ENCODE measurements at regions not wholly inside any gene's neighbourhood (a gene's known extent, or its start where the extent isn't known, plus 50 kb on each side); places are given as distances from the start of the nearest gene placed in this dataset.
A peak's percentile ranks its signal among the peaks of the same experiment; 100 is the strongest.

DNA sequence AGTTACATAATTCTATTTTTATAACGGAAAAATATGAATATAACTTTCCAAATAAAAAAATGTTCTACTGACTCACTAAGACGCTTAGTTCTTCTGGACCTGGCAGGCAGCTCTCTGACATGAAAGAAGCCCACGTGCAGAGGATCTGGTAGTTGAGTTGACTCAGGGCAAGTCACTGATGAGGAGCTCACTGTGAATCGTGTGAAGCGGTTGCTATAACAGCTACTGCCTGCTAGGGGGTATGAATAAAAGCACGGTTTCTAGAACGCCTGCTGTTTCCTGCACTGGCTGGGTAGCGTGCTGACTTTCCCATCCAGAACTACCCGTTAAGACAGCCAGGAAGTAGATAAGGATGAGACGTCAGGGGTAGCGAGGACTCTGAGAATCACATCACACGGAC, 54.7 kb upstream of the WASF3 start:
- DNase-seq (ENCODE audit: low read depth, low spot score): peak; percentile 66
- in situ Hi-C loops (cut with HindIII; ENCODE audit: low pct_unique_long_range_greater_than_20kb, low sequenced_read_pairs): no loop called here

DNA sequence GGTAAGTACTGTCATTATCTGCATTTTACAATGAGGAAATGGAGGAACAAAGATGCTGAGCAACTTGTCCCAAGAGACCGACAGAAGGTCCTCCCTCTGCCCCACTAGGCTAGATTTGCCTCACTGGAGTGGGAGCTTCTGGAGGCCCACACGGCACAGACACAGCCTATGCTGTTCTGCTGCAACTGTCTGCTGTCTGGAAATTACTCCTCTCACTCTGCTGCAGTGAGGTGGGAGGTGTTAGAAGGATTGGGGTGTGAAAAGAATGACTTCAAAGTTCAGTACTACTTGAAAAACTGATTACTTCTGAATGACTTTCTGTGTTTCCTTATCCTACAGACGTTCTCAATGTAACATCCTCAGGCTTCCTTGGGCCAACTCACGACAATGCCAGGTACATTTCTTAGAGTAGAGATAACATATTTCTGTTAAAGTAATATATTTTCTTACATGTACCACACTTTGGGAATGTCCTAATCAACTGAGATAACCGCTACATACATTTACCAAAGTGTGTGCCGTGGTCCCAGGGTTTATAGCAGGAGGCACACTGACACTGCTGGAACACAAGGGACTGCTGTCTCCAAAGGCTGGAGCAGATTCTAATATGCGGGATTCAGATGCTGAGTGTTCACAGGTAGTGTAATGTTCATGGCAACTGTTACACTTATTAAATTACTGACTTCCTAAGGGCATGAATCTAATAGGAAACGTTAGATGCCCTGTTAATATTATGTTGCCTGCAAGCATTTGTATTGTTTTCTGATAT, 53.5 kb upstream of the WASF3 start:
- in situ Hi-C loops (cut with HindIII; ENCODE audit: low pct_unique_long_range_greater_than_20kb, low sequenced_read_pairs): no loop called here
- DNase-seq (ENCODE audit: low read depth, low spot score): no peak

All from SK-MEL-5 (cell line).